Endothelial cell of umbilical vein (primary cell): ENCODE measurements at regions not wholly inside any gene's neighbourhood (a gene's known extent, or its start where the extent isn't known, plus 50 kb on each side); places are given as distances from the start of the nearest gene placed in this dataset.

ENCODE experiments used
- BruUV-seq: library from RNA; stranded (reverse); fragments of 400-500 nt; replicated peaks from 2 replicates; lab custom pipeline; 2021; lab: Mats Ljungman, UMichigan
- CTCF ChIA-PET: fragments of 300-600, 350-600 bp; sonication (Branson Sonifier 250); formaldehyde crosslinking; loops from one replicate; lab custom pipeline; 2021; ENCODE audit warnings: antibody characterized with exemption, inconsistent platforms; lab: Charles Lee
- POLR2A ChIA-PET: fragments of 300-600, 350-600 bp; sonication (Branson Sonifier 250); formaldehyde crosslinking; loops from one replicate; lab custom pipeline; 2021; ENCODE audit warnings: antibody characterized with exemption, inconsistent platforms; lab: Charles Lee
- DNase-seq: peaks from one replicate; pipeline ENCODE4 v3.0.0-alpha.2; 2011; ENCODE audit warnings: low read depth, low spot score
- FAIRE-seq: peaks from 2 replicates; lab custom pipeline; 2011; peaks lifted over from hg19 to GRCh38; lab: Jason Lieb, UNC
- H2AFZ ChIP-seq: 2 replicates; pipeline ENCODE4 v1.6.0; 2012; ENCODE audit warnings: low read depth, low read length, control low read depth, inconsistent platforms
- H3K27ac ChIP-seq: 2 replicates; pipeline ENCODE4 v1.5.1; 2011; ENCODE audit warnings: low read depth, mild to moderate bottlenecking, control low read depth, low read length, moderate library complexity; ENCODE audit not compliant: insufficient read depth
- H3K27me3 ChIP-seq, 2 experiments: 2 replicates each; pipeline versions ENCODE4 v1.6.0 to v1.6.1; 2011; ENCODE audit warnings: low read length in 2 of 2, mixed read lengths in 1 of 2; ENCODE audit not compliant: control insufficient read depth in 2 of 2, insufficient read depth in 2 of 2
- H3K36me3 ChIP-seq, 2 experiments: 2 replicates in 1 of 2; 3 replicates in 1 of 2; pipeline ENCODE4 v1.5.1; 2011; ENCODE audit warnings: low read length in 2 of 2, mild to moderate bottlenecking in 1 of 2, moderate library complexity in 1 of 2; ENCODE audit not compliant: control insufficient read depth in 2 of 2, insufficient read depth in 2 of 2; ENCODE audit errors: extremely low read depth in 1 of 2
- H3K4me1 ChIP-seq: 3 replicates; pipeline ENCODE4 v1.5.1; 2011; ENCODE audit warnings: mild to moderate bottlenecking, low read length; ENCODE audit not compliant: control insufficient read depth, insufficient read depth; ENCODE audit errors: extremely low read depth
- H3K4me2 ChIP-seq: 2 replicates; pipeline ENCODE4 v1.6.1; 2011; ENCODE audit warnings: low read length, control low read depth, mixed read lengths; ENCODE audit not compliant: insufficient read depth
- H3K4me3 ChIP-seq, 3 experiments: fragments of 200-600 bp in 1 of 3; sonication (generic), shearing (Covaris generic) in 1 of 3; replicated peaks in 1 of 3; 2 replicates each; pipeline ENCODE4 v1.5.1; 2011 to 2016; ENCODE audit warnings: control low read depth in 3 of 3, low read length in 3 of 3, mild to moderate bottlenecking in 2 of 3, inconsistent platforms in 1 of 3, low read depth in 1 of 3, moderate library complexity in 1 of 3; ENCODE audit not compliant: insufficient read depth in 1 of 3
- H3K79me2 ChIP-seq: 2 replicates; pipeline ENCODE4 v1.6.0; 2012; ENCODE audit warnings: low read length, inconsistent platforms; ENCODE audit not compliant: control insufficient read depth, insufficient read depth
- H3K9ac ChIP-seq: replicated peaks from 2 replicates; pipeline ENCODE3; 2011; ENCODE audit warnings: low read length, control low read depth; ENCODE audit not compliant: insufficient read depth; ENCODE audit errors: extremely low read depth
- H3K9me1 ChIP-seq: replicated peaks from 3 replicates; pipeline ENCODE4 v1.6.0; 2011; ENCODE audit warnings: mild to moderate bottlenecking, low read length; ENCODE audit not compliant: control insufficient read depth, insufficient read depth; ENCODE audit errors: extremely low read depth
- H3K9me3 ChIP-seq: replicated peaks from 2 replicates; pipeline ENCODE4 v1.5.1; 2012; ENCODE audit warnings: low read length, inconsistent platforms; ENCODE audit not compliant: control insufficient read depth, insufficient read depth
- H4K20me1 ChIP-seq: replicated peaks from 2 replicates; pipeline ENCODE3; 2011; ENCODE audit warnings: mild to moderate bottlenecking, low read length; ENCODE audit not compliant: control insufficient read depth, insufficient read depth; ENCODE audit errors: extremely low read depth
- CTCF ChIP-seq, 2 donors: IDR thresholded peaks; 1 replicate in 1 of 2; 2 replicates in 1 of 2; pipeline ENCODE4 v1.5.1; 2011; ENCODE audit warnings: low read length in 2 of 2, mild to moderate bottlenecking in 2 of 2, moderate library complexity in 2 of 2, control low read depth in 1 of 2, inconsistent platforms in 1 of 2, low read depth in 1 of 2; ENCODE audit not compliant: insufficient read depth in 1 of 2; ENCODE audit errors: extremely low read depth in 1 of 2
- EZH2 ChIP-seq: IDR thresholded peaks from 2 replicates; pipeline ENCODE4 v1.6.1; 2012; ENCODE audit warnings: borderline replicate concordance, low read depth, mild to moderate bottlenecking, moderate library complexity, low read length, inconsistent platforms; ENCODE audit not compliant: severe bottlenecking
- FOS ChIP-seq: IDR thresholded peaks from 2 replicates; pipeline ENCODE4 v1.6.1; 2011; ENCODE audit warnings: mild to moderate bottlenecking, low read length, moderate library complexity, borderline replicate concordance; ENCODE audit not compliant: insufficient read depth
- GATA2 ChIP-seq: IDR thresholded peaks from 2 replicates; pipeline ENCODE4 v1.7.0; 2011; ENCODE audit warnings: low read depth, mild to moderate bottlenecking, moderate library complexity, mixed read lengths, low read length; ENCODE audit not compliant: insufficient read length, insufficient read depth
- JUN ChIP-seq: IDR thresholded peaks from 2 replicates; pipeline ENCODE4 v1.6.1; 2011; ENCODE audit warnings: borderline replicate concordance, low read depth; ENCODE audit not compliant: insufficient read length, insufficient read depth
- MAX ChIP-seq: IDR thresholded peaks from 2 replicates; pipeline ENCODE4 v1.6.1; 2011; ENCODE audit not compliant: insufficient read depth, insufficient read length
- MYC ChIP-seq: IDR thresholded peaks from one replicate; pipeline ENCODE4 v1.6.1; 2011; ENCODE audit warnings: mild to moderate bottlenecking, low read depth, low read length
- POLR2A ChIP-seq: IDR thresholded peaks from 2 replicates; pipeline ENCODE4 v1.6.1; 2012; ENCODE audit warnings: low read depth, mild to moderate bottlenecking, control low read depth, low read length
- POLR2AphosphoS5 ChIP-seq: IDR thresholded peaks from 2 replicates; pipeline ENCODE4 v1.6.1; 2012; ENCODE audit warnings: low read depth, mild to moderate bottlenecking, control low read depth, low read length, moderate library complexity; ENCODE audit not compliant: insufficient read depth
- dilution Hi-C: fragments of 300-500 bp; cut with MboI; formaldehyde crosslinking; loops from one replicate; pipeline ENCODE4 v1.15.0; 2019; ENCODE audit warnings: low sequenced_read_pairs; ENCODE audit not compliant: extremely low pct_ligation_motif_present
- intact Hi-C: fragments of 100-400 bp; cut with micrococcal nuclease; formaldehyde crosslinking; loops from one replicate; pipeline ENCODE4 v1.10.0; 2022

GRCh38 chr4:91935217-91935616, 368.5 kb upstream of the GRID2 start:
- POLR2A ChIA-PET: no interaction called here
- Histone ChIP-seq H3K9ac (no peak overlapping the region), H3K4me2 (no peak overlapping the region), H3K36me3 (no peaks in the 10 kb centered on the region), H3K79me2 (no peaks in the 10 kb centered on the region), H3K9me3 (no peaks in the 10 kb centered on the region), H3K4me1 (no peaks in the 10 kb centered on the region), H3K27me3 (no peaks in the 10 kb centered on the region), H2AFZ (no peak overlapping the region), H4K20me1 (no peaks in the 10 kb centered on the region), H3K27ac (no peak overlapping the region), H3K9me1 (no peaks in the 10 kb centered on the region), H3K4me3 (no peak overlapping the region)
- CTCF ChIA-PET: no interaction called here
- TF ChIP-seq CTCF (IDR thresholded peaks at IDR 0.05; ENCODE audit: extremely low read depth in 1 of 2, insufficient read depth in 1 of 2, low read depth in 1 of 2, low read length in 2 of 2): no peak
- TF ChIP-seq EZH2: no peak
- TF ChIP-seq MYC: no peak
- no peak for TF ChIP-seq JUN
- FAIRE-seq (no peak), DNase-seq (no peak)
- BruUV-seq: no TSS peak
- dilution Hi-C loops (no loop called here), intact Hi-C loops (no loop called here)

- Histone ChIP-seq H3K27me3 (no peaks in the 10 kb centered on the region), H3K79me2 (no peaks in the 10 kb centered on the region), H3K4me3 (no peak overlapping the region), H3K9me1 (no peaks in the 10 kb centered on the region), H3K9me3 (no peaks in the 10 kb centered on the region), H2AFZ (no peak overlapping the region), H3K4me2 (no peak overlapping the region), H3K4me1 (no peaks in the 10 kb centered on the region), H3K27ac (no peak overlapping the region), H4K20me1 (no peaks in the 10 kb centered on the region), H3K36me3 (no peaks in the 10 kb centered on the region), H3K9ac (no peak overlapping the region)
- CTCF ChIA-PET: no interaction called here
- dilution Hi-C loops (no loop called here), intact Hi-C loops (no loop called here)
- BruUV-seq: no TSS peak
- TF ChIP-seq CTCF (IDR thresholded peaks at IDR 0.05; ENCODE audit: extremely low read depth in 1 of 2, insufficient read depth in 1 of 2, low read depth in 1 of 2, low read length in 2 of 2) (no peak), MAX (no peak), EZH2 (no peak), MYC (no peak), GATA2 (no peak), POLR2A (no peak), JUN (no peak), FOS (no peak), POLR2AphosphoS5 (no peak)
- FAIRE-seq (no peak), DNase-seq (no peak)
- POLR2A ChIA-PET: no interaction called here
These were observed 367.5 kb upstream of the GRID2 start for GRCh38 chr4:91936311-91936710.
